Naive B cell (primary cell): ENCODE measurements at regions not wholly inside any gene's neighbourhood (a gene's known extent, or its start where the extent isn't known, plus 50 kb on each side); places are given as distances from the start of the nearest gene placed in this dataset.

Source experiments
- ATAC-seq, 2 donors: fragments of 150-1000 bp; cut with Tn5 transposase; 2 replicates each; pipeline ENCODE4 v1.10.0; 2021; ENCODE audit warnings: low read depth in 2 of 2, mild to moderate bottlenecking in 2 of 2, moderate library complexity in 2 of 2
- DNase-seq: peaks from one replicate; pipeline ENCODE4 v3.0.0; 2022
- H3K27ac Mint-ChIP-seq, 6 donors: one replicate each; pipeline ENCODE4 v1.8.0; 2020 to 2022; ENCODE audit warnings: mild to moderate bottlenecking in 6 of 6, mixed read lengths in 6 of 6, moderate library complexity in 5 of 6, inconsistent platforms in 2 of 6
- H3K27me3 Mint-ChIP-seq, 3 donors: one replicate each; pipeline ENCODE4 v1.8.0; 2021 to 2022; ENCODE audit warnings: mixed read lengths in 3 of 3, mild to moderate bottlenecking in 1 of 3
- H3K36me3 Mint-ChIP-seq, 2 donors: one replicate each; pipeline ENCODE4 v1.8.0; 2020 to 2022; ENCODE audit warnings: mixed read lengths in 2 of 2, inconsistent platforms in 1 of 2, mild to moderate bottlenecking in 1 of 2
- H3K4me1 Mint-ChIP-seq, 3 donors: one replicate each; pipeline ENCODE4 v1.8.0; 2020 to 2022; ENCODE audit warnings: mixed read lengths in 3 of 3, inconsistent platforms in 1 of 3, mild to moderate bottlenecking in 1 of 3, moderate library complexity in 1 of 3
- H3K4me3 Mint-ChIP-seq, 8 donors: one replicate each; pipeline ENCODE4 v1.8.0; 2020 to 2022; ENCODE audit warnings: mild to moderate bottlenecking in 8 of 8, mixed read lengths in 8 of 8, moderate library complexity in 8 of 8, inconsistent platforms in 2 of 8
- H3K9me3 Mint-ChIP-seq, 7 donors: one replicate each; pipeline ENCODE4 v1.8.0; 2020 to 2022; ENCODE audit warnings: mixed read lengths in 7 of 7, mild to moderate bottlenecking in 5 of 7, inconsistent platforms in 2 of 7, moderate library complexity in 1 of 7

DNA sequence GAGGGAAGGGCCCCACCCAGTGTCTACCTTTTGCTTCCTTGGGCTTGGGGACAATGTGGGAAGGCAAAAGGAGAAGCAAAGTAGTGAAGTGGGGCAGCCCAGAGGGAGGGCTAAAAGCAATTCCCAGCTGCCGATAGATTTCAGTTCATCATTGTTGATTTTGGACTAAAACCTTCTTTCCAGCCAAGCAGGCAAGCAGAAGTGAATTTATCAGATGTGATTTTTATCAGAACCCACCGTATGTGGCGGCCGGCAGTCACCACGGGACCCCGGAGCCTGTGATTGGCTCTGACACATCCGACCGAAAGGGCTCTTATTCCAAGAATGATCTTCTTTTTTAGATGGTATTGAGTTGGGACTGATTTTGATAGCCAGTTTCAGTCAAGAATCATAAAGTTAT lies 559.9 kb downstream of the PSAT1 start:
- H3K36me3 Mint-ChIP-seq, result no peaks in the 10 kb centered on the region
- H3K9me3 Mint-ChIP-seq, result no peaks in the 10 kb centered on the region
- no peak overlapping the region for H3K4me3 Mint-ChIP-seq
- peaks cover 0 to 11% (median 0%) of the 10 kb centered on the region in 3 donors for H3K27me3 Mint-ChIP-seq
- DNase-seq, result no peak
- no peak for ATAC-seq
- H3K4me1 Mint-ChIP-seq, result peaks cover 0 to 4% (median 0%) of the 10 kb centered on the region in 3 donors
- no peak overlapping the region for H3K27ac Mint-ChIP-seq

DNA sequence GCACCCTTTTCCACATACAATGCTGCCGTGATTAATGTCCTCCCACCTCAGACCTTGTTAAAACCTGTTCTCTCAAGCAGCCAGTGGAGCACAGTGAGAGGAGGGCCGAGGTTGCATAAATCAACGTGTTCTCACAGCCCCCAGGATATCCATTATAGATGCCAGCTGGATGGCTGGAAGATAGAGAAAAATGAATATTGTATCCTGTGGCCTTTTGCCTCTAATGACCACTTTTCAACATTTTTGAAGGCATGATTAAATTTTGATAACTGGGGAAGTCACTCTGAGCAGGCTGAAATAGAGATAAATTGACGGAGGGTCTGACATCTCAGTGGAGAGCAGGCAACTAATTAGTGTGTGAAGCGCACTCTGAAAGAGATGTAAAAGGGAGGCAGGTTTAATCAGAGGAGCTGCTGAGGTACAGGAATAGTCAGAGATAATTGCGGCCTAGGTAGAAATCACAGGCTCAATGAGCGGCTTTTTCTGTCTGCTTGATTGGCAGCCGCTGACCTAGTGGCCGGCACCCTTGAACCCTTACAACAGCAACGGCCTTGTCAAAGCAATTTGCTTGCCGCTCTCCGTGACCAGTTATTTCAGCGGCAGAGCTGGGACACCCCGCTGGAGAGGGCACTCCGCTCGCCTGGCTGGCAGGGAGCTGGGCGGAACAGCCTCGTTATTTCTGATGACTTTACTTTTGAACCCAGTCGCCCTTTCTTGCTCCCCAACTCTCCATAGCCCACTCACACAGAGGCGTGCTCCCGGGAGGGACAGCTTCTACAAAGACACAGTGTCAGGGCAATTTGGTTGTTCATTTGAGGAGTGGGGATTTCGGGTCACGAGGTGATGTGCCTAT lies 560.7 kb downstream of the PSAT1 start:
- Mint-ChIP-seq H3K36me3 (no peaks in the 10 kb centered on the region), H3K9me3 (no peaks in the 10 kb centered on the region), H3K4me1 (peaks cover 0 to 4% (median 0%) of the 10 kb centered on the region in 3 donors), H3K27me3 (peaks cover 0 to 7% (median 0%) of the 10 kb centered on the region in 3 donors), H3K4me3 (no peak overlapping the region), H3K27ac (no peak overlapping the region)
- ATAC-seq (no peak), DNase-seq (no peak)

DNA sequence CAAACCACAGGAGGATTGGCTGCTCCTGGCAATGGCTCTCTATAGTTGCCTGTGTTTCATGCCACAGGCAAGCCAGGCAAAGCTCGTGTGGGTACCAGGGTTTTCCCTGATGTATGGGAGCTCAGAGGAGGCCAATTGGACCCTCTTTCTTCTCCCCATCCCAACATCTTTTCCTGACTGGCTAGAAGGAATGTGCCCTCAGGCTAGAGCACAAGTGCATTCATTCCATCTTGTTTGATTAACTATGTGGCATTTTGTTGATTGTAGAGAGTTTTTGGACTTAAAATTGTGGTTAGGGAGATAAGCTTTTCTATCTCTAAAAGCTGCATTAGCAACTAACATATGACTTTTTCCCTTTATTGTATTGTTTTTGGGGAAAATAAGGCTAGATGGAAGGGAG lies 561.3 kb downstream of the PSAT1 start:
- no peak overlapping the region for H3K27ac Mint-ChIP-seq

DNA sequence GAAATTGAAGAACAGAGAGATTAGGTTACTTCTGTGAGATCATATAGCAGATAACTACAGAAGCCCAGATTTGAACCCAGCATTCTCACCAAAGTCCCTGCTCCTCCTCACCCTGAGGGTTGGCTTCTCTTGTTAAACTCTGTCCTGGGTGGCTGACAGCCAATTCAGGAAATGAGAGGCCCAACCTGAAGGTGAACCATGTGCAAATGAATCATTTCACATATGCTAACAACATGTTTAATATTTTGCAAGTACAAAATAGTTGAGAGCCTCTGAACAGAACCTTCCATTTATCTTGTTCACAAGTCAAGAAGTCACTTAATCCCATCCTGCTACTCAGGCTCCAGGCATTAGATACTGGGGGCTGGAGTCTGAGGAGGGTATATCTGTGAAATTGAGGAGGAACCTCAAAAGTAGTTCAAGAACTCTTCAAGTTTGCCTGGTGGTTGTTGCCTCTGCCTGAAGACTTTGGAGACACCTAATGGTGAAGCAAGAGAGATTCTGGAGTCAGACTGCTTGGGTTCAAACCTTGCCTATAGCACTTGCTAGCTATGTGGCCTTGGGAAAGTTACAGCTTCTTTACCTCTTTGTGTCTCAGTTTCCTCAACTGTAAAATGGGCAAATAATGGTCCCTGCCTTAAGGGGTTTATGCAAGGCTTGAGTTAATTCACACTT lies 564.0 kb downstream of the PSAT1 start:
- no peak for DNase-seq
- H3K27me3 Mint-ChIP-seq, result peaks cover 0 to 7% (median 0%) of the 10 kb centered on the region in 3 donors
- ATAC-seq, result no peak
- no peak overlapping the region for H3K27ac Mint-ChIP-seq
- no peaks in the 10 kb centered on the region for H3K9me3 Mint-ChIP-seq
- H3K36me3 Mint-ChIP-seq, result no peaks in the 10 kb centered on the region
- H3K4me1 Mint-ChIP-seq, result peaks cover 0 to 4% (median 0%) of the 10 kb centered on the region in 3 donors
- no peak overlapping the region for H3K4me3 Mint-ChIP-seq

More for the DNA sequence above, 561.3 kb downstream of the PSAT1 start:
- Mint-ChIP-seq H3K36me3 (no peaks in the 10 kb centered on the region), H3K9me3 (no peaks in the 10 kb centered on the region), H3K4me1 (peaks cover 0 to 4% (median 0%) of the 10 kb centered on the region in 3 donors), H3K4me3 (no peak overlapping the region), H3K27me3 (peaks cover 0 to 7% (median 0%) of the 10 kb centered on the region in 3 donors)
- ATAC-seq (no peak), DNase-seq (no peak)

DNA sequence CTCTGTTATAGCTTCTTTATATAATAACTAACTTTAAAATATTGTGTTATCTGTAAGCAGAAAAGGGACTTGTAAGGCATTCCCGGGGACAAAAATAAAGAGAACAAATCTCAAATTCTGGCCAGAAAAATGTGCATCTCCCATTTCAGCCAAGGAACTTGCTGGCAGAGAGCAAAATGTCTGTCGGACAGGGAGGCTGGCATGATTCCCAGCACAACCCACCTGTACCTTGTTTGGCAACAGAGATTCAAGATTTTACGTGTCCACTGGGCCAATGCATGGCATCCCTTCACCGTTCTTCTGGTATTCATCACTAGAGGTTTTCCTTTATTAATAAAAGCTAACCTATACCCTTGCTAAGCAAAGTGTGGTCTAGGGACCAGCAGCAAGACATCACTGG lies 566.6 kb downstream of the PSAT1 start:
- Mint-ChIP-seq H3K27ac (no peak overlapping the region), H3K9me3 (no peaks in the 10 kb centered on the region), H3K4me3 (no peak overlapping the region), H3K36me3 (no peaks in the 10 kb centered on the region), H3K27me3 (no peaks in the 10 kb centered on the region), H3K4me1 (peaks cover 0 to 4% (median 0%) of the 10 kb centered on the region in 3 donors)
- no peak for ATAC-seq
- no peak for DNase-seq

DNA sequence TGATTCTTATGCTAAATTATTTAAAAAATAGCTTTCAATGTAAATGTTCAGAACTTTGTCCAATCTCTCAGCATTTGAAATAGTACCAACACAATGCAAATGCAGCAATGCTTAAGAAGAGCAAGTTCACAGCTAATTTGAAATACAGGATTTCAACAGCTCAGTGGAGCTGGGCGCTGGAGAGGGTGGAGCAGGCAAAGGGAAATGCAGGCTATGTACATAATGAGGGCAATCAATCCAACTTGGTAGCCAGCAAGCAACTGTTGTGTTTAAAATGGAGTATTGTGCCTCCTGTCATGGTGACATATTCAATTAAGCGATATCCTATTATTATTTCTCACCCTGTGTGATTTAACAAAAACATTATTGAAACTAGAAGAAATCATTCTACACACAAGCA lies 568.8 kb downstream of the PSAT1 start:
- DNase-seq (no peak), ATAC-seq (no peak)
- H3K27me3 Mint-ChIP-seq, result no peaks in the 10 kb centered on the region
- H3K4me3 Mint-ChIP-seq, result no peak overlapping the region
- no peak overlapping the region for H3K27ac Mint-ChIP-seq
- no peaks in the 10 kb centered on the region for H3K9me3 Mint-ChIP-seq
- H3K4me1 Mint-ChIP-seq, result peaks cover 0 to 3% (median 0%) of the 10 kb centered on the region in 3 donors
- no peaks in the 10 kb centered on the region for H3K36me3 Mint-ChIP-seq

DNA sequence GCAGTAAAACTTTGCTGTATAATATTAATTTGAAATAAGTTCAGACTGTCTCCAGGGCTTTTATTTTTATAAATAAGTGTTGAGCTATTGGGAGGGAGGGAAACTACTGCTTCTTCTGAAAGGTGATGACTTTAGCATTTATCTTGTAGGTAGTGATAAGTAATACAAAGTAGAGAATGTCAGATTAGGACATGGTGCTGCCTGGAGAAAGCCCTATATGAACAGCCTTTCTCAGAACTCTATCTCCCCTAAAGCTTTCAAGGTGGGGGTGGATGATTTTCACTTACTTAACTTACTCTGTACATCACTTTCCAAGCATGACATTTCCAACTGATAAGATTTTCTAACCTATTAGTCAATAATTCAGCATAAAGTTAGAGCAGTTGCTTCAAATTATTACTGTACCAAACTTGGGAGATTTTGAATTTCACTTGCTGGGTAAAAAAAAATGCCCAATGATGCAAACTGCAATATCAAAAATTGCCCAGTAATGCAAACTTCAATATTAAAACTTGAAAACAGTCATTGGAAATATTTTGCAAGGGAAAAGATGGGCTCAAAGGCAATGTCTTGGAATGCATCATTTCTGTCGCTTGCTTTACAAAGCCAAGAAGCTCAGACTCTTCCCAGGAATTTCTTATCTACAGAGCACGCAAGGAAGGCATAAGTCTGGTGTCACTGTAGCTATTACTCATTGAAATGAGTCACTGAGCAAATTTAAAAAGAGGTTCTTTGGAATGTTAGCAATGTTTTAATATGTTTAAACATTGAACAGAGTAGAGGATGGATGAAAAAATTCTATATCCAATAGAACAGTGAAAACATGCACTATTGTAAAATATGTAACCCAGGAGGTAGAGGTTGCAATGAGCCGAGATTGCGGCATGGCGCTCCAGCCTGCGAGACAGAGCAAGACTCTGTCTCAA lies 569.5 kb downstream of the PSAT1 start:
- Mint-ChIP-seq H3K36me3 (no peaks in the 10 kb centered on the region), H3K4me3 (no peak overlapping the region), H3K9me3 (no peaks in the 10 kb centered on the region), H3K4me1 (no peaks in the 10 kb centered on the region), H3K27me3 (peaks cover 0 to 5% (median 1%) of the 10 kb centered on the region in 3 donors), H3K27ac (no peak overlapping the region)
- ATAC-seq (no peak), DNase-seq (no peak)

DNA sequence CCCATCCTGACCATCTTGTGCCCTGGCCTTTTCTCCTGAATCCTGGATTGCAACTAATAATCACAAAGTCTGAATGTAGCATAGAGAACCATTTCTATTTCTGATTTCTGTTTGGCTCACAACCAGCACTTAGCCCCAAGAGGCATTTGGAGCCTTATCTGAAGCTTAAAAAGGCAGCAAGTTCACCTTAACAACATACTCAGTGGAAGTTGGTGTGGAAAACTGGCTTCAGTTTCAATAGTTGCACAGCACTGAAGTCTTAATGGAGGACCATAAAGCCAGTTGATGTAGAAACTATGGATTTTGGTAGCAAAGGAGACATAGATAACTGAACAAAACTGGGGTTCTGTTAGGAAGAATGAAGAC lies 574.1 kb downstream of the PSAT1 start:
- no peak for ATAC-seq
- peaks cover 0 to 13% (median 7%) of the 10 kb centered on the region in 3 donors for H3K27me3 Mint-ChIP-seq
- peaks cover 0 to 8% (median 4%) of the 10 kb centered on the region in 7 donors for H3K9me3 Mint-ChIP-seq

DNA sequence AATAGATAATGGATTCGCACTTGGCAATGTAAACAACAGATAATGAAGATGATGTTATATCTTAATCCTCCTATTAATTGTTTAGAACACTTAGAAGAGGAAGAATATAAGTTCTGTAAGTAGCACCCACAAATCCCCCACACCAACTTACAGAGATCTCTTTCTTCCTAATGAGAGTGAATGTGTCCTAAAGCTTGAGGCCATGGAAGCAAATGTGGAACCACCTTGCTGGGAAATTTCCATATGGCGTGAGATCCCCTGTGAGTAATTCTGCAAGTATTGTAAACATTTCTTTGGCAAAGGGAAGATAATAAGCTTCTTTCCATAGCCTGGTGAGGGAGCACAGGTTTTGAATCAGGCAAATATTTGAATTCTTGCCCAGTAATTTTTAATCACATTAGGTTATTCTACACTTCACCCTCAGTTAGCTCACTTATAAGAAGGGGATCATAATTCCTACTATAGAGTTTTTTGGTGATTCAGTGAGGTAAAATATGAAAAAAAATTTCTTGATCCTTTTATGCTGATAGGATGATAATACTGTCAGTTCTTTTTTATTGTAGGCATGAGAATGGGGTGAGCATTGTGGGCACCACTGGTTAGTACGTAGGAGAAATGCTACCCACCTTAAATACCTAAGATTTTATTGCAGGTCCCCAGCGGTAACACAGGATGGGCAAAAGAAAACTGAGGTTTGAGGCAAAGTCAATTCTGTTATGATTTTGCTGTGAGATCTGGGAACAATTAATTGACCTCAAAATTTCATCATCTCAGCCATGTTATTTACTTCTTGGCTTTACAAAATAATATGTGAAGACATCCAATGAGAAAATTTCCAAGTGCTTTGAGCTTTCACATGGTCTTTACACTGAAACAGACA lies 574.8 kb downstream of the PSAT1 start:
- H3K9me3 Mint-ChIP-seq, result peaks cover 0 to 8% (median 4%) of the 10 kb centered on the region in 7 donors
- no peak for ATAC-seq
- no peaks in the 10 kb centered on the region for H3K36me3 Mint-ChIP-seq
- no peak overlapping the region for H3K27ac Mint-ChIP-seq
- no peak overlapping the region for H3K4me3 Mint-ChIP-seq
- no peaks in the 10 kb centered on the region for H3K4me1 Mint-ChIP-seq
- no peak for DNase-seq
- H3K27me3 Mint-ChIP-seq, result peaks cover 0 to 13% (median 7%) of the 10 kb centered on the region in 3 donors

More for the DNA sequence above, 574.1 kb downstream of the PSAT1 start:
- no peak for DNase-seq
- Mint-ChIP-seq H3K4me3 (no peak overlapping the region), H3K27ac (no peak overlapping the region), H3K36me3 (no peaks in the 10 kb centered on the region), H3K4me1 (no peaks in the 10 kb centered on the region)

DNA sequence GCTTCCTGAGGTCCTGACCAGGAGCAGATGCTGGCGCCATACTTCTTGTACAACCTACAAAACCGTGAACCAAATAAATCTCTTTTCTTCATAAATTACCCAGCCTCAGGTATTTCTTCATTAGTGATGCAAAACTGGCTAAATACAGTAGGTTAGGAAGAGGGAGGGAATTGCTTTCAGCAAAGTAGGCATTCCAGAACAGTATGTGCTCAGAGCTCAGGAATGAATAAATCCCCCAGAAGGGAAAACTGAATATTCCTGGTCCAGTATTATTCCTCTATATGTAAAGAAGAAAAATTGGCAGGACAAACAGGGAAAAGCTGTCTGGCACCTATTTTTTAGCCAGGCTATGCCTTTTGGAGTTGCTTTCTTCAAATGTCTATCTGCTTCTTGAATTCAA lies 577.1 kb downstream of the PSAT1 start:
- no peaks in the 10 kb centered on the region for H3K36me3 Mint-ChIP-seq
- H3K9me3 Mint-ChIP-seq, result peaks cover 0 to 8% (median 4%) of the 10 kb centered on the region in 7 donors
- no peaks in the 10 kb centered on the region for H3K4me1 Mint-ChIP-seq
- DNase-seq (no peak), ATAC-seq (no peak)
- no peak overlapping the region for H3K4me3 Mint-ChIP-seq
- peaks cover 0 to 13% (median 7%) of the 10 kb centered on the region in 3 donors for H3K27me3 Mint-ChIP-seq
- H3K27ac Mint-ChIP-seq, result no peak overlapping the region

DNA sequence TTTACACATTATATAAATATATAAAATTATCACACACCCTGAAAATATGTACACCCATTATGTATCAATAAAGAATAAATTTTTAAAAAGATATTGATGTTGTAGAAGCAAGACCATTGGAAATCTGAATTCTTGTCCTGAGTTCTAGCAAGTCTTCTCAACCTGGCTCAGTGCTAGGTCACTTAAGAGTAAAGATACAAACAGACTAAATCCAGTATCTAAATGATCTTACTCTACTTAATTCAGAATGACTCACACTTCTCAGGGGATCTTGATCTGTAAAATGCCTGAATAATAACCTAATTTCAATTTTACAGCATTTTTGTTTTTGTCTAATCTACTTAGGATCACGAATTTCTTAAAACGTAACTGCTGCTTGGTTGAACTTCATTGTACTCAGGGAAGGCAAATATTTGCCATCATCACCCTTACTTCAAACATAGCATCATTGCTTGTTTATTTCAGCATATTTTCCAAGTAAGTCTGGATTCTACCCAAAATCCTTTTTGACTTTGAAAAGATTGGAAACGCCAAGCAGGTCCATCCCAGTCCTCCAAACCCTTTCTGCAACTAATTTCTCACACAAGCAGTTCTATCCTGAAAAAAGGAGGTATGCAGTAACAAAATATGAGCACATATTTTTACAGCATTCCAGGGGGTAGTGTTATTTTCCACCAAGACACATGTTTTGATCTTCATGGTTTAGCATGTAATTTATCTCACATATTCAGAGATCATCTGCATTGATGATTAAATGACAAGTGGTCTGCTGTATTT lies 582.6 kb downstream of the PSAT1 start:
- Mint-ChIP-seq H3K27ac (no peak overlapping the region), H3K36me3 (no peaks in the 10 kb centered on the region), H3K9me3 (peaks cover 0 to 4% (median 0%) of the 10 kb centered on the region in 7 donors), H3K4me1 (no peaks in the 10 kb centered on the region), H3K4me3 (no peak overlapping the region), H3K27me3 (peaks cover 0 to 5% (median 5%) of the 10 kb centered on the region in 3 donors)
- DNase-seq (no peak), ATAC-seq (no peak)

DNA sequence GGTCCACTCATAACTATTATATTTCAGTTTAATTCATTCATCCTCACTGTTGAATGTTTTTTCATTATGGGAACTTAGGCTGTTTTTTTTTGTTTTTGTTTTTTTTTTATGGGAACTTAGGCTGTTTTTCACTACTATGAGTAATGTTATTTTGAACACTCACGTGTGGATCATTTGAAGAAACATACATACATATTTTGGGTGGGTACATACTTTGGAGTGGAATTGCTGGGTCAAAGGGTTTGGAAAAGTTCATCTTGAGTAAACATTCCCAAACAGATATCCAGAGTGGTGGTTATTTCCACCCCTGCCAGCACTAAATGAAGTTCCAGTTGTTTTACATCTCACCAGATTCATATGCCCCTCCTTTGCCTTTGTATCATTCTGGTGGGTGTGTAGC lies 584.4 kb downstream of the PSAT1 start:
- ATAC-seq (no peak), DNase-seq (no peak)
- H3K4me3 Mint-ChIP-seq, result no peak overlapping the region
- no peaks in the 10 kb centered on the region for H3K36me3 Mint-ChIP-seq
- no peaks in the 10 kb centered on the region for H3K4me1 Mint-ChIP-seq
- peaks cover 0 to 4% (median 0%) of the 10 kb centered on the region in 7 donors for H3K9me3 Mint-ChIP-seq
- H3K27ac Mint-ChIP-seq, result no peak overlapping the region
- peaks cover 0 to 14% (median 4%) of the 10 kb centered on the region in 3 donors for H3K27me3 Mint-ChIP-seq
